GM18517 (cell line): ENCODE measurements at regions not wholly inside any gene's neighbourhood (a gene's known extent, or its start where the extent isn't known, plus 50 kb on each side); places are given as distances from the start of the nearest gene placed in this dataset.
A peak's percentile ranks its signal among the peaks of the same experiment; 100 is the strongest.

Experiments used
- ATAC-seq: cut with Tn5 transposase; IDR thresholded peaks from one replicate; pipeline ENCODE4 v1.9.1; 2021; ENCODE audit warnings: mild to moderate bottlenecking, moderate library complexity; ENCODE audit not compliant: unreplicated experiment

GRCh38 chr4:35565640-35566039 lies 678.7 kb downstream of the ARAP2 start:
- ATAC-seq = no peak

DNA sequence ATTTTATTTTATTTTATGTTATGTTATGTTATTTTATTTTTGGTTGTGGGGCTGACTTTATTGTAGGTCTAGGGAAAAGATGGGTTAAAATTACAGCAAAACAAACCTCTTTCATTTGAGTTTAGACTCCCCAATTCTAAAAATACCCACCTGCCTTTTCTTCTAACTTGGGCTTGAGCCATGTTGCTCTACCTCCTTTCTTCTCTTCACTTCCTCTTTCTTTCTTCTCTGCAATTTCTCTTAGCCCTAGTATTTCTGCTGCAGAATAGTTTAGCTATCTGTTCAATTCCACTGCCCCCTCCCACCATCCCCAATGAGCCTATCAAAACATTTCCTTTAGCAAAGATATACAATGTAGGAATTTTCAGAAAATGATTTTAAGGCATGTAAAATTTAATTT lies 653.3 kb downstream of the ARAP2 start:
- ATAC-seq = no peak

- no peak for ATAC-seq
These were observed 640.1 kb downstream of the ARAP2 start for GRCh38 chr4:35604252-35604651.

- no peak for ATAC-seq
These were observed 639.6 kb downstream of the ARAP2 start for GRCh38 chr4:35604724-35605123.

DNA sequence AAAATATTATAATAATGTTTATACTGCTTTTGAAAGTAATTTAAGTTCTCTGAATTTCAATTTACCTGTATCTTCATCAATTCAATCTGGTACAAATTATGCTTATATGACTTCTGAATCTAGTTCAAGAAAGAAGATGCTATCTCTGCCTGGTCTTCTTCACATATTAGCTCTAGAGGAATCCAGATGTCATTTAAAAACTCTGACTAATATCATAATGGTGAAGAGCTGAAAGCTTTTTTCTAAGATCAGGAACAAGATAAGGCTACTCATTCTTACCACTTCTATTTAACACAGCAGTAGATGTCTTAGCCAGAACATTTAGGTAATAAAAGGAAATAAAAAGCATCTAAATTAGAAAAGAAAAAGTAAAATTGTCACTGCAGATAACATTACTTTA lies 636.1 kb downstream of the ARAP2 start:
- no peak for ATAC-seq

DNA sequence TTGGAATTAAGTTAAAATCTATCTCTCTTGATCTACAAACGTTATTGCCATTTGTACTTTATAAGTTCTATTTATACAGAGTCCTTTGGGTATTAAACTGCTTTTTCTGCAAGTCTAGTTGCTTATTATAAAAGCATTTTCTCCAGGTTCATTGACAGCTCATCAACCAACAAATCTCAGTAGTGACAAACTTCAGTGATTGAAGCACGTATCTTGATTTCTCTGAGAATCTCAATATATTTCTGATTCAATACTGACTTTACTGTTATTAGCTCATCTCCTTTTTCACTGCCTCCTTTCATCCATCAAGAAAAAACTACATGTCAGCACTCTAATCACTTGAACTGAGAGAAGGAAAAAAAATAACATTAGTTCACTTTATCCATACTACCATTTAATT lies 630.2 kb downstream of the ARAP2 start:
- no peak for ATAC-seq

- no peak for ATAC-seq
These were observed 604.4 kb downstream of the ARAP2 start for GRCh38 chr4:35639929-35640328.

GRCh38 chr4:35643661-35644060 lies 600.7 kb downstream of the ARAP2 start:
- no peak for ATAC-seq

DNA sequence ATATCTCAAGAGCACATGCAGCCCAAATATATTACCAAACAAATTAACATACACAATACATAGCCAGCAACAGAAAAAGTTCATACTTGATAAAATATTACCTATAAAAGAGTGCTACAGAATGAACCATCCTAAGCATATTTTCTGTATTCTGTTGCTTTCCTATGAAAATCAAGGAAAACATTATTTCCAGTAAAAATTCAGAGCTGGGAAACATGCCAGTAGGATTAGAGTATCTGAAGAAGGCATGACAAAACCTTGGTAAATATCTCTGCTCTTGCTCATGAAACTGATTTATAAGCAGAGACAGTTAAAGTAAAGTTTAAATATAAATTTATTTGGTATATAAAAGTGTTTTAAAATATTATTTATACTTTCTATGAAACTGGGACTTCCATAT lies 599.7 kb downstream of the ARAP2 start:
- no peak for ATAC-seq

- ATAC-seq = no peak
These were observed 595.3 kb downstream of the ARAP2 start for GRCh38 chr4:35649011-35649410.

- no peak for ATAC-seq
These were observed 594.5 kb downstream of the ARAP2 start for GRCh38 chr4:35649778-35650177.

- no peak for ATAC-seq
These were observed 592.1 kb downstream of the ARAP2 start for GRCh38 chr4:35652197-35652596.

DNA sequence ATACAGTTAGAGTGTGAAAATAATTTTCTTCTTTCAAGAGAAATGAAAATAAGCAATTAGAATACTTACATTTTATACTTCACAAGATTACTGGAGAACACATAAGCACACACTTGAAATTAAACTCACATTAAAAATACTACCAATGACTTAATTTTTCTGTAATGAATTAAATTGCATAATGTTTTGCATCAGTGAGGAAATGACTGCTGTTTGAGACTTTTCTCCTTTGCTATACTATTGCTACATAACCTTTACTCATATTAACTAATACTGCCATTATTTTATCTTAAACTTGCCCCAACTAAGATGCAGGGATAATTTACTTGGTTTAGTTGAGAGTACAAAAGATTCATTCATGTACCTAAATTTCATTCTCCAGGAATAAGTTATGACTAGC lies 590.9 kb downstream of the ARAP2 start:
- no peak for ATAC-seq

GRCh38 chr4:35673137-35673536 lies 571.2 kb downstream of the ARAP2 start:
- ATAC-seq = no peak

DNA sequence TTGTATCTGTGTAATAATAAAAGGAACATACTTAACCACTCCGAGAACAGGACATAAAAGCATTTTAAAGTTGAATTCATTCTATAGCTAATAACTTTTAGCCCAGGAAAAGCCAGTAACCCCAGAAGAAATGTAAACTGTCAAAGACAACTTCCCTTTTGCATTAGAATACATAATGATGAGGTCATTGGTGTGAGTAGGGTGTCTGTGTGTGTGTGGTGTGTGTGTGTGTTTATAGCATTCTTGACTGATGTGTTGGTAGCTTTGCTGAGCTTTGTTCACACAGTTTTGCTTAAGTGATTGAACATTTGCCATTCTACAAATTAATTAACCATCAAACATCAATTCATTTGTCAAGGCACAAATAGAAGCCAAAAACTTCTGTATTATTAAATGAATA lies 559.6 kb downstream of the ARAP2 start:
- ATAC-seq = no peak

GRCh38 chr4:35689870-35690269 lies 554.4 kb downstream of the ARAP2 start:
- no peak for ATAC-seq

- no peak for ATAC-seq
These were observed 554.0 kb downstream of the ARAP2 start for GRCh38 chr4:35690271-35690670.

DNA sequence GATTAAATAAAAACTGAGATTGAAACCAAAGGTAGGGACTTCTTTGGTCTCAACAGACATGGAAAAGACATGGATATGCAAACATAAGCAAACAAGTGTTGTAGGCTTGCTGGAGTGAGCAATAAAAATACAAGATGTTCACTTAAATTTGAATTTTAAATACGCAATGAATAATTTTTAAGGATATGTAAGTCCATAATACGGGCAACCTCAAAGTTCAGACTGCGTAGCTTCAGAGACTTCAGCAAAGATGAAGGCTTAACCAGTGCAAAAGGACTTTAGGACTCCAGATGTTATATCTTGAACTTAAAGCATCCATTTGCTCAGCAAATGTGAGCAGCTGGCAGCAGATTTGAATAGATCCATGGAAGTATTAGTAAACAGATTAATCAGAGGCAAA lies 549.3 kb downstream of the ARAP2 start:
- ATAC-seq = no peak

DNA sequence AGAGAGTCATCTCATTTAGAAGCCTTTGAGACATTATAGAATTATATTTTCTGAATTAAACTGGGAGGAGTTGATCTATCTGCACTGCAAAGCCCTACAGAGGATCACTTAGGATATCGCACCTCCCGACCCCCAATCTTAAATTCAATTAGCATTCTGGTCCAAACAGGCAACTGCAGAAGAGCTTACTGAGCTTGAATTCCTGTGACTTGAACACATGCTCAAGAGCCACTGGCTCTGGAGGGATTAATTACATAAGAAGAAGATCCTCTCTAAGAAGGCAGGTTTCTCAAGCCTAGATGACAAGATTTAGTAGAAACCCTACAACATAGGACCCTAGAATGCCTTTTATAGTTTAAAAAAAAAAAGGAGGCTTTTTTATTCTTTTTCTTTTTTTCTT lies 548.9 kb downstream of the ARAP2 start:
- ATAC-seq = no peak

GRCh38 chr4:35697210-35697736 lies 547.0 kb downstream of the ARAP2 start:
- ATAC-seq = peak; percentile 79

DNA sequence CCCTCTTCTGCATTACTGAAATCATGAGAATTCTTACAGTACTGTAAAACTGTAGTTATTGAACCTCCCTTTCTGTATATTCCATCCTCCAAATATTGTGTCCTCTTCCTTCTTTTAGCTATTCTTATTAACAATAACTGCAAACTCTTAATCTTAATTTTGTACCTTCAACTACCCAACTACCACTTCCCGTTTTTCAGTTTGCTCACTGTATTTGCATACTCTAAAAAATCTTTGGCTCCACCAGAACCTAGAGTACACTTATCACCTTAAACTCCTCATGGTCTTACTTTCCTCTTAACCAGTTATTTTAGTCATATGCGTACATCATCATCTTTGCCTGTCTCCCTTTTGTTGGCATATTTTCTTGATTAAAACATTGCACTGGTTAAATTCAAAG lies 543.7 kb downstream of the ARAP2 start:
- ATAC-seq = no peak

DNA sequence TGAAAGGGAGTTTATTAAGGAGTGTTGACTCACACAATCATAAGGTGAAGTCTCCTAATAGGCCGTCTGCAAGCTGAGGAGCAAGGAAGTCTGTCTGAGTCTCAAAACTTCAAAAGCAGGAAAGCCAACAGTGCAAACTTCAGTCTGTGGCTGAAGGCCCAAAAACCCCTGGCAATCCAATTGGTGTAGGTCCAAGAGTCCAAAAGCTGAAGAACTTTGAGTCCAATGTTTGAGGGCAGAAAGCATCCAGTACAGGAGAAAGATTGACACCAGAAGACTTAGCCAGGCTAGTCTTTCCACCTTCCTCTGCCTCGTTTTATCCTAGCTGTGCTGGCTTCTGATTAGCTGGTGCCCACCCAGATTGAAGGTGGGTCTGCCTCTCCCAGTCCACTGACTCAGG lies 535.2 kb downstream of the ARAP2 start:
- ATAC-seq = no peak

DNA sequence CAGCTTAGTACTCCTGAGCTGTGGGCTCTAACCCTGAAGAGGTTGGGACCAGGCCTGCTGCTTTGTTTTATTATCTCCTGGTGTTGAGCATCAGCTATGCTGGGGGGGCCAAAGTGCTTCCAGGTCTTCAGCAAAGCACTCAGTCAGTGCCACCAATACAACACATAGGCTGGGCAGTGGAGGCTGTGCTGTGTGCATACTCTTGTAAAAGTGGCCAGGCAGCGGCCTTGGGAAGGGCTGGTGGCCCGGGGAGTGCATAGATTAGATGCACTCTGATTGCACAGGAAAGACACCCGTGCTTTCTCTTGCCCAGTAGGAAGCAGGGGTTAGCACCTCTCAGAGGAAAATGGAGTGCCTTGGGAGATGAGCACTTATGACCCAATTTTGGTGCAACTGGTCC lies 534.0 kb downstream of the ARAP2 start:
- no peak for ATAC-seq

- ATAC-seq = no peak
These were observed 533.2 kb downstream of the ARAP2 start for GRCh38 chr4:35711127-35711526.
